GM12865 (cell line): ENCODE measurements at regions not wholly inside any gene's neighbourhood (a gene's known extent, or its start where the extent isn't known, plus 50 kb on each side); places are given as distances from the start of the nearest gene placed in this dataset.

ENCODE experiments used
- DNase-seq: peaks from one replicate; pipeline ENCODE4 v3.0.0; 2010; ENCODE audit warnings: low read depth
- H3K4me3 ChIP-seq: 2 replicates; pipeline ENCODE4 v1.5.1; 2011; ENCODE audit warnings: mild to moderate bottlenecking, low read depth, low read length, control low read depth
- CTCF ChIP-seq: IDR thresholded peaks from 2 replicates; pipeline ENCODE4 v1.5.1; 2011; ENCODE audit warnings: low read length, control low read depth, low read depth, inconsistent platforms; ENCODE audit not compliant: insufficient read depth; ENCODE audit errors: missing control alignments

DNA sequence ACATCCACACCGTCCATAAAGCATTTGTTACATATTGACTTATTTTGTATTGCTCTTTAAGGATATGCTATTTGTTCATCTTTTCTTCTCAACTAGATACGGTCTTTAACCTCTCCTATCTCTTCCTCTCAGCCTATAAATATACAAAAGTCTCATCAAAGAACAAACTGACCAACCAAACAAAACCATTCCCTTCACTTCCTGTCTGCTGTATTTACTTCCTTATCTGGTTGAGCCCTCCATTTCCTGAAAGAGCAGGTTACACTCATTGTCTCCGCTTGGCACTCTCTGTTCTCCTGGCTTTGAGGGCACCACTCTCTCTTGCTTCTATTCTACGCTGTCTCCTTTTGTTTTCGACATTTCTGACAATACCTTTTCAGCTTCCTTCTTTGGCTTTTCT lies 431.9 kb upstream of the TCF4 start:
- H3K4me3 ChIP-seq = no peak overlapping the region
- no peak for TF ChIP-seq CTCF
- no peak for DNase-seq

GRCh38 chr18:56019156-56019555 lies 431.2 kb upstream of the TCF4 start:
- TF ChIP-seq CTCF = no peak
- no peak for DNase-seq

DNA sequence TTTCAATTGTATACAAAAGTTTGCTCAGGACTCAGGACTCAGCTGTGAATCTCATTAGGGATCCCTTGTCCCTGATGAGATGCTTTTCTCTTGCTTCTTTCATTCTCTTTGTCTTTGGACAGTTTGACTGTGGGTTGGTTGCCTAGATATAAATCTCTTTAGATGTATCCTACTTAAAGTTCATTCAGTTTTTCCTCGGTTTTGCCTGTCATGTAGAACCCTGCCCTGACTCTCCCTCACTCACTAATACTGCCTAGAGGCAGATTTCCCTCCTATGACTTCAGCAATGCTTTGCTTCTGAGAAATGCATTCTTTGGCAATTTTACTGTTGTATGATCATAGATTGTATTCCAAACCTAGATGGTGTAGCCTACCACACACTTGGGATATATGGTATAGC lies 421.4 kb upstream of the TCF4 start:
- TF ChIP-seq CTCF = no peak
- no peak for DNase-seq
- no peak overlapping the region for H3K4me3 ChIP-seq

More at GRCh38 chr18:56019156-56019555, 431.2 kb upstream of the TCF4 start:
- no peak overlapping the region for H3K4me3 ChIP-seq

DNA sequence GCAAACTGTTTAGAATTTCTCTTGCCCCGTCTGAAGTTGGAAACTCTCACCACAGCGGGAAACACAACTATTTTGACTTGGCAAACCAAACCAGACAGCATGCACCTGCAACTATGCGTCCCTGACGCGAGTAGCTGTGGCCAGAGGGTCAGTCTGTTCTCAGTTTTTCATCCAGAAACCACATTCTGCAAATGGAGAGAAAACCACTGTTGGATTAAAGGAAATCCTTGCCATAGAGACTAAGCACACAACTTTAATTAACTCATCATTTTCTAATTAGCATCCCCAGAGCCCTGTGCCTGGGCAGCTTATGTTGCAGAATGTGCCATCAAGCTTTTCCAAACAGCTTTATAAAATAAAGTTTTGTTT lies 415.7 kb upstream of the TCF4 start:
- no peak for TF ChIP-seq CTCF
- no peak overlapping the region for H3K4me3 ChIP-seq
- DNase-seq = no peak

- TF ChIP-seq CTCF = no peak
- no peak for DNase-seq
- no peak overlapping the region for H3K4me3 ChIP-seq
These were observed 415.2 kb upstream of the TCF4 start for GRCh38 chr18:56003009-56003719.

DNA sequence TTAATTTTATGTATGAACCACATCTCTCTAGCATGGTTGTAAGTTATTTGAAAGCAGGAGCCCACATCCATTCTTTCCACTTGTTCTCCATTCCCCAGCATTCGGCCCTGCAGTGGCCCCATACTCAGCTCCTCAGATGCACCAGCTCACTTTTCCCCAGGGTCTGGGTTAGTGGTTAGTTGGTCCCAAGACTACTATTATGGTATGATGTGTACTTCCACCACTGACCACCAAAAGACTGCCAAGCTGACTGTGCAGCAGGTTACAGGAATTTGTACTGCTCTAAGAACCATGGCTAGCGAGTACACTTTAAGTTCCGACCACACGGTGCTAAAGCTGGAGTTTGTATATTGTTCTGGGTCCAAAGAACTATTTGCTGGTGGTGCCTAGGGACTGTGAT lies 413.6 kb upstream of the TCF4 start:
- no peak for DNase-seq
- no peak overlapping the region for H3K4me3 ChIP-seq
- no peak for TF ChIP-seq CTCF

DNA sequence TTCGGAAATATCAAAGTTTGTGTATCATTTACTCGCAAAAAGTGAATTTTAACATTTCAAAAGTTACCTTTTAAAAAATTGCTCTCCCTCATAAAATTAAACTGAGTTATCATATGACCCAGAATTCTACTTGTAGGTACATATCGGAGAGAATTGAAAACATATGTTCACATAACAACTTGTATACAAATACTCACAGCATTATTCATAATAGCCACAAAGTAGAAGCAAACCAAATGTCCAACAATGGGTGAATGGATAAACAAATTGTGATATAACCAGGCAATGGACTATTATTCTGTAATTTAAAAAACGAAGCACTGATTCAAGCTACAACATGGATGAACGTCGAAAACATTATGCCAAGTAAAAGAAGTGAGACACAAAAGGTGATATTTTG lies 412.0 kb upstream of the TCF4 start:
- no peak overlapping the region for H3K4me3 ChIP-seq
- no peak for DNase-seq
- no peak for TF ChIP-seq CTCF
